ENCODE measurements at regions not wholly inside any gene's neighbourhood (a gene's known extent, or its start where the extent isn't known, plus 50 kb on each side); places are given as distances from the start of the nearest gene placed in this dataset.
"Not testable (repeated sequence)": the region's sequence is repeated elsewhere in the genome, so short reads cannot be mapped to it uniquely, and the experiment has no call there.

GRCh38 chr2:7525746-7526145 is 608.5 kb downstream of the RNF144A start:
- H3K27ac ChIP-seq (ENCODE audit: low read depth, low read length) = no peak overlapping the region
- WGBS, 3 donors = 84 to 91% (median 88%) methylated on average over 1 of the region's 1 CpG

- no peak overlapping the region for H3K27ac ChIP-seq (ENCODE audit: low read depth, low read length)
- 73 to 89% (median 84%) methylated on average over 3 of the region's 3 CpGs for WGBS, 3 donors
Observed at GRCh38 chr2:7527165-7527722, 610.0 kb downstream of the RNF144A start.

DNA sequence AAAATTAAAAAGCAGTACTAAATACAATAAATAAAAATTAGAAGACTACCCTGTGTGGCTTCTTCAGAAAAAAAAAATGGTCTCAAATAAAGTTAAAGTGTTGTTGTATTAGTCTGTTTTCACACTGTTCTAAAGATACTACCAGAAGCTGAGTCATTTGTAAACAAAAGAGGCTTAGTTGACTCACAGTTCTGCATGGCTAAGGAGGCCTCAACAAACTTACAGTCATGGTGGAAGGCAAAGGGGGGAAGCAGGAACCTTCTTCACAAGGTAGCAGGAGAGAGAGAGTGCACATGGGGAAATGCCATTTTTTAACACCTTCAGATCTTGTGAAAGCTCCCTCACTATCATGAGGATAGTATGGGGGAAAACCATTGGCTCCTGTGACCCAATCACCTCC is 612.8 kb downstream of the RNF144A start:
- no peak overlapping the region for H3K27ac ChIP-seq (ENCODE audit: low read depth, low read length)

DNA sequence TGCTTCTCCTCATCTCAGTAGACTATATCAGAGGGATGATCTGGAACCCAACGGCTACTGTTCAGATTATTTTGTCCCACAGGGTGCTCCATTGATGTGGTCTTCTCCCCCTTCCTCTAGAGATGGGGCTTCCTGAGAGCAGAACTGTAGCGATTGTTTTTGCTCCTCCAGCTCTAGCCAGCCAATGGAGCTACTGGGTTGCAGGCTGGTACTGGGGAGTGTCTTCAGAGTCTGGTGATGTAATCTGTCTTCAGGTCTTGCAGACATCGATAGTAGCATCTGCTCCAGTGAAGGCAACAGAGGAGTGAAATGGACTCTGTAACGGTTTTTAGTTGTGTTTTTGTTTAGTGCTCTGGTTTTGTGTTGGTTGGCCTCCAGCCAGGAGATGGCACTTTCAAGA is 621.9 kb downstream of the RNF144A start:
- no peak overlapping the region for H3K27ac ChIP-seq (ENCODE audit: low read depth, low read length)
- 73 to 90% (median 88%) methylated on average over 4 of the region's 4 CpGs for WGBS, 3 donors

DNA sequence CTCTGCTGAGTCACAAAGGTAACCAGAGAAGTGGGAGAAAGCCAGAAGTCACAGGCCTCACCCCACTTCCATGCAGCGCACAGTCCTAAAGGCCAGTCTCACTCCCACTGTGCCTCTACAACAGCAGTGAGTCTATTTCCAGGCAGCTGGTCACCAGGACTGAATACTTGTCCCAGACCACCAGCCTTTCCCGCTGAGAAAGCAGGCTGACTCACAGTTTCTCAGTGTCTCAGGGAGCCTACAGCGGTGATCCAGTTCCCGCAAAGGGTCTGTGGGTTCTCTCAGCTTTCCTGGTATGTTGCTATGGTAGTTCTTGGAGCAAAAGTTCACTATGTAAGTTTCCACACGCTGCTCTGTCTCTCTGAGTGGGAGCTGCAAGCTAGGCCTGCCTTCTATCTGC is 622.5 kb downstream of the RNF144A start:
- WGBS, 3 donors = 69 to 86% (median 83%) methylated on average over 5 of the region's 5 CpGs
- no peak overlapping the region for H3K27ac ChIP-seq (ENCODE audit: low read depth, low read length)

DNA sequence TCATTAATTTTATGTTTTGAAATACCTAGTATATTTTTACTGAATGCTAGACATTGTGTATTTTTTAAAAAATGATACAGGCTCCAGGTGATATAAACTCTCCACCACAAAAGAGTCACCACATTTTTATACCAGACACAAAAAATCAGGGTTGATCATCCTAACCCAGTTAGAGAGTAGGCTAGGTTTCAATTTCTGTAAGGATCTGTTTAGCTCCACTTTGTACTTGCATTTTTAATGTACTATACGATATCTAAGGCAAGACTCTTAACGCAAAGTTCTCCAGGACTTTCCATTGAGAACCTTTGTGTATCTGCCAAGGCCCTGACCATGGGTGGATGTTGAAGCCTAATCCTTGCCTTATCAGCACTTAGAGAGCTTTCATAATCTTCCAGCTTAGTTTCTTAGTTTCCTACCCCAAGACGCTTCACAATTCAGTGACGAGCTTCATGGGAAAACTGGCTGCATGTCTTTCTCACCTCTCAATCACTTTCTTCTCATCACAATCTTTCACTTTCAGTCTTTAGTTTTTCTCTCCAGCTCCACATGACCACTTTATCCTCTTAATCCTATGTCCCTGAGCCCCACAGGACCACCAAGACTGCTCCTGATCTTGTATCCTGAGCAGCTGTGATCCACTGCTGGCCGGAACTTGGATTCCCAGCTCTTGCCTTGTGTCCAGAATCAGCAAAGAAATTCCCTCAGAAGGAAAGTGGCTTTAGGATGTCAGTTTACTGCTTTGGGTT is 635.8 kb downstream of the RNF144A start:
- WGBS, 3 donors = 68 to 84% (median 73%) methylated on average over 5 of the region's 5 CpGs

DNA sequence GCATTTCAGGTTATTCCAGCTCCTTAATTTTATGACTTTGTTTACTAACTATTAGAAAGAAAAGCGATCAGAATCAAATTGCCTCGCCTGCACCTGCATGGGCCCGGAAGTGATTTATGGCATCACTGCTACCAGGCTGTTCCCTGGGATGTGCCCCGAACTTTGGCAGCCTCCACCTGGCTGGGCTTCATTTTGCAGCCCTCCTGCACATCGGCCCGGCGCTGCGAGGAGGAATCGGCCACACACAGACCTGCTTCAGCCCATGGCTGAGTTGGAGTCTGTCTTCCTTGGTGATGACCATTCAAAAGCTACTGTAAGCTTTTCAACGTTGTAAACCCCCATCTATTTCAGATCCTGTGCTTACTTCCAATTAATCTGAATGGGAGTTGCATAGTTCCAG is 638.0 kb downstream of the RNF144A start:
- H3K27ac ChIP-seq (ENCODE audit: low read depth, low read length) = no peak overlapping the region
- 92 to 93% (median 92%) methylated on average over 10 of the region's 10 CpGs for WGBS, 3 donors

More for the DNA sequence above, 635.8 kb downstream of the RNF144A start:
- H3K27ac ChIP-seq (ENCODE audit: low read depth, low read length) = no peak overlapping the region

DNA sequence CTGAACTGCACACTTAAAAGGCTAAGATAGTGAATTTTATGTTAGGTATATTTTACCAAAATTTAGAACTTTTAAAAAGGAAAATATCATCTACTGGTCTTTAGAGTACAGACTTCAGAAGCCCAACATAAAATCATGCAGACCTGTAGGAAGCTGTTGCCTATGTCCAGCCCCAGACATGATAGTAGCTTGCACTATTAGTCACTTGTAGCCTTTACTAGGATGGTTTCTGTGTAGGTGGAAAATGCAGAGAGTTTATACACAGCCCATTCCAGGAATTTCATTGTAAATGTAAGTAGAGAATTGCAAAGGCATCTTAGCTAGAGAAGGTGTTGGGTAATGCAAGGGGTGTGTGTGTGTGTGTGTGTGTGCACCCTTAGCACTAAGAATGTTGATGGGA is 640.2 kb downstream of the RNF144A start:
- no peak overlapping the region for H3K27ac ChIP-seq (ENCODE audit: low read depth, low read length)

GRCh38 chr2:7559791-7560190 is 642.6 kb downstream of the RNF144A start:
- WGBS, 3 donors = 83 to 97% (median 94%) methylated on average over 1 of the region's 1 CpG
- no peak overlapping the region for H3K27ac ChIP-seq (ENCODE audit: low read depth, low read length)

GRCh38 chr2:7566382-7566881 is 649.2 kb downstream of the RNF144A start:
- 83 to 93% (median 86%) methylated on average over 6 of the region's 6 CpGs for WGBS, 3 donors
- no peak overlapping the region for H3K27ac ChIP-seq (ENCODE audit: low read depth, low read length)

DNA sequence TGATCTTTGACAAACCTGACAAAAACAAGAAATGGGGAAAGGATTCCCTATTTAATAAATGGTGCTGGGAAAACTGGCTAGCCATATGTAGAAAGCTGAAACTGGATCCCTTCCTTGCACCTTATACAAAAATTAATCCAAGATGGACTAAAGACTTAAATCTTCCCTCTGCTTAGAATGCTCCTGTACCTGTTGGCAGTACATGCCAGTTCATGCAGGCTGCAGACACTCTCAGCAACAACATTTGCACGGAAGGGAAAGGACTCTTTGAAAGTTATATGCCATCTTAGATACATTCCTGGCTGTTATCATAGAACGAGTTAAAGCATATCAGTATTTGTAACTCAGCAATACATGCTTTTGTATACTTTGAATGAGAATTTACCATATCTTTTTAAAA is 649.9 kb downstream of the RNF144A start:
- WGBS, 3 donors = 36 to 70% (median 70%) methylated on average over 2 of the region's 2 CpGs

GRCh38 chr2:7567646-7568045 is 650.4 kb downstream of the RNF144A start:
- WGBS, 3 donors = 54 to 72% (median 68%) methylated on average over 4 of the region's 4 CpGs
- no peak overlapping the region for H3K27ac ChIP-seq (ENCODE audit: low read depth, low read length)

More for the DNA sequence above, 649.9 kb downstream of the RNF144A start:
- not testable (repeated sequence) for H3K27ac ChIP-seq (ENCODE audit: low read depth, low read length)

GRCh38 chr2:7570247-7570646 is 653.0 kb downstream of the RNF144A start:
- no peak overlapping the region for H3K27ac ChIP-seq (ENCODE audit: low read depth, low read length)
- 82 to 83% (median 82%) methylated on average over 3 of the region's 3 CpGs for WGBS, 3 donors

DNA sequence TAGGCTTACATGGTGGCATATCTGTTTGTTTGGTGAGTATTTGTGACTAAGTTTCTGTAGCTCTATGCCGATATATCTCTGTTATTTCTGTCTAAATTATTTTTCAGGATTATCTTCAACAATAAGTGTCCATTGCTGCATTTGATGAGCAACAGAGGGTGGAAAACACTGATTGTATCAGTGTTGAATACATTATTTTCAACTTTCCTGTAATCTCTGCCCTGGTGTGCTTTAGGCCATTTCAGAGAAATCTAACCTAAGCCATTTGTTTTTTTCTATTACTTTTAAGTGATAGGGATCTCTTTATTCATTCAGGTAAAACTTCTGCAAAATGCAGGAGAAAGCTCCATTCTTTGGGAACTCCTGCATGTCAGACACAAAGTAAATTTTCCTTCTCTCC is 654.5 kb downstream of the RNF144A start:
- H3K27ac ChIP-seq (ENCODE audit: low read depth, low read length) = no peak overlapping the region
- 90 to 97% (median 96%) methylated on average over 1 of the region's 1 CpG for WGBS, 3 donors

DNA sequence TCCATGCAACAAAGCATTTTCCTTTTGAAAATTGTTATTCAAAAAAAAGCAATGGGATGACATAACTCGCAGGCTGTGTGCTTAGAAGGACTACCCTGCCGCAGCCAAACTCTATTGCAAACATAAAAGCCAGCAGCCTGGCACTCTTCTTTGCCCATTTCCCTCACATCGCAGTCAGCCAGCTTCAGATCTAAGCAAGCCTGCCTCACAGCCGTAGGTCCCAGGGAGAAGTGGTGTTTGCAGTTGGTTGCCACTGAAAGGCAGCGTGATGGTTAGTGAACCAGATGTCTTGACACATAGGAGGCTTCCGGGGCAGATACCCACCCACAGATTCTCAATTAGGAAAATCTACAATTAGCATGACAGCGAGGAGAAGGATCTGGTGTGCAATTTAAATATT is 655.2 kb downstream of the RNF144A start:
- H3K27ac ChIP-seq (ENCODE audit: low read depth, low read length) = no peak overlapping the region
- 77 to 88% (median 83%) methylated on average over 7 of the region's 7 CpGs for WGBS, 3 donors

GRCh38 chr2:7573166-7573825 is 656.1 kb downstream of the RNF144A start:
- 69 to 73% (median 71%) methylated on average over 6 of the region's 6 CpGs for WGBS, 3 donors
- no peak overlapping the region for H3K27ac ChIP-seq (ENCODE audit: low read depth, low read length)

DNA sequence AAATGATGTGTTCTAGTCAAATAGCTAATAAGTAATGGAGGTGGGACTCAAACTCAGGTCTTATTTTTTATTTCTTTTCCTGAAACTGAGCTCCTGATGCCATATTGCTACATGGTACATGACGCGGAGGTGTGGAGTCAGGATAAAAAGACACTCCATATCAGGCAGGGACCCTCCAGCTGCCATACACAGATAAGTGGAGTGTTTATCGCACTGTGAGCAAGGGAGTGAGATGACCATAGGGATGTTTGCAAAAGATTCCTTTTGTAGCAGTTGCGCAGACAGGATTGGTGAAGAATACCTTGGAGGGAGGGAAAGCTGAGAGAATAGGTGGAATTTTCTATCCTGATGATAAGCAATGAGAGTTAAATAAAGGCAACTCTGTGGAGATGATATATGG is 657.2 kb downstream of the RNF144A start:
- H3K27ac ChIP-seq (ENCODE audit: low read depth, low read length) = no peak overlapping the region
- WGBS, 3 donors = 83 to 85% (median 84%) methylated on average over 4 of the region's 4 CpGs

- 94 to 97% (median 97%) methylated on average over 1 of the region's 1 CpG for WGBS, 3 donors
- H3K27ac ChIP-seq (ENCODE audit: low read depth, low read length) = no peak overlapping the region
Observed at GRCh38 chr2:7577769-7578168, 660.6 kb downstream of the RNF144A start.

DNA sequence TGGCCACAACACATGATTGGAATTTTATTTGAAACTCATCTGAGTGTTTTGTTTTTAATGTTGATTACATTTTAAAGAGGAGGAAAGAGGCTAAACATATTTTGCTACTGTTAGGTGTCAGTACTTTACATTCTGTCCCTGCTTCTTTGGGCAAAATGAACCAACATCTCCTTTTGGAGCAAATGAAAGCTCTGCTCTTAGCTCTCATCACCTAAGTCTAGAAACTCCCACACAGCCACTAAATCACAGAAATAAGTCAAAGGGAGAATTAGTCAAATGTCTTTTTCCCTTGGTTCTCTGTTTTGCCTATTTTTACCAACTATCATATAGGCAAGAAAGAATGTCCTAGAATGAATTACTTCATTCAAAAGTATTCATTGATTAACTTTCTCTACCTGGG is 666.8 kb downstream of the RNF144A start:
- no peak overlapping the region for H3K27ac ChIP-seq (ENCODE audit: low read depth, low read length)

DNA sequence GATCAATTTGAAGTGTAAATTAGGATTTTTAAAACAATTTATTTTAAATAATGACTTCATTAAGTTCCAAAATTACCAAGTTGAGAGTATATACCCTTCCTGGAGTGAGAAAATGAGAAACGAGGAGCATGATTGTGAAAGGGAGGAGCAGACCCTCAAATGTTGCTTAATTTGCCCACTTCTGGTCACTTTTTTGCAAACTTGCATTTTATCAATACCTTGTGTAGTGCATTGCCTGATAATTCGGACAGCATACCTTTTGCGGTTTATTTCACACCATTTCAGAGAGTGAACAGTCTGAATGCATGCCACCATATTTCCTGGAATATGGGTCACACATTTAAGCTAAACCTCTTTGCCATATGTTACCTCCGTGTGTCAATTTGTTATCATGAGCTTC is 669.7 kb downstream of the RNF144A start:
- 86 to 91% (median 88%) methylated on average over 4 of the region's 4 CpGs for WGBS, 3 donors
- no peak overlapping the region for H3K27ac ChIP-seq (ENCODE audit: low read depth, low read length)

Data from adipose tissue (tissue), 3 donors.